Lower leg skin (tissue), 3 donors: ENCODE measurements at regions not wholly inside any gene's neighbourhood (a gene's known extent, or its start where the extent isn't known, plus 50 kb on each side); places are given as distances from the start of the nearest gene placed in this dataset.
"Not testable (repeated sequence)": the region's sequence is repeated elsewhere in the genome, so short reads cannot be mapped to it uniquely, and the experiment has no call there.

Experiments used
- CTCF ChIP-seq, 3 donors: fragments of 450-650 bp; IDR thresholded peaks; one replicate each; pipeline ENCODE4 v1.5.1; 2016; ENCODE audit warnings: antibody characterized with exemption in 3 of 3, mild to moderate bottlenecking in 3 of 3, moderate library complexity in 2 of 3
- POLR2A ChIP-seq, 2 donors: fragments of 450-650 bp; IDR thresholded peaks; one replicate each; pipeline ENCODE4 v1.6.1; 2016 to 2017; ENCODE audit warnings: antibody characterized with exemption in 2 of 2, mild to moderate bottlenecking in 1 of 2, moderate library complexity in 1 of 2

- TF ChIP-seq POLR2A, CTCF (IDR thresholded peaks at IDR 0.05): not testable (repeated sequence)
Measured at GRCh38 chr16:88200154-88200895, 182.4 kb upstream of the ZNF469 start.
